GM19438 (cell line): ENCODE measurements at regions not wholly inside any gene's neighbourhood (a gene's known extent, or its start where the extent isn't known, plus 50 kb on each side); places are given as distances from the start of the nearest gene placed in this dataset.

Experiments used
- ATAC-seq: cut with Tn5 transposase; IDR thresholded peaks from one replicate; pipeline ENCODE4 v1.9.1; 2021; ENCODE audit warnings: low read depth; ENCODE audit not compliant: unreplicated experiment

- no peak for ATAC-seq
These were observed 58.9 kb downstream of the IRX1 start for GRCh38 chr5:3654515-3654914.

GRCh38 chr5:3656803-3657202 lies 61.2 kb downstream of the IRX1 start:
- no peak for ATAC-seq

- ATAC-seq: no peak
These were observed 61.9 kb downstream of the IRX1 start for GRCh38 chr5:3657364-3658022.

- ATAC-seq: no peak
These were observed 63.3 kb downstream of the IRX1 start for GRCh38 chr5:3658929-3659328.

GRCh38 chr5:3659907-3660306 lies 64.3 kb downstream of the IRX1 start:
- ATAC-seq: no peak

- ATAC-seq: no peak
These were observed 65.0 kb downstream of the IRX1 start for GRCh38 chr5:3660630-3661029.

- ATAC-seq: no peak
These were observed 66.2 kb downstream of the IRX1 start for GRCh38 chr5:3661755-3662296.

GRCh38 chr5:3662344-3662743 lies 66.7 kb downstream of the IRX1 start:
- no peak for ATAC-seq

- no peak for ATAC-seq
These were observed 75.7 kb downstream of the IRX1 start for GRCh38 chr5:3671337-3671736.

- ATAC-seq: no peak
These were observed 83.2 kb downstream of the IRX1 start for GRCh38 chr5:3678801-3679200.

- ATAC-seq: no peak
These were observed 85.2 kb downstream of the IRX1 start for GRCh38 chr5:3680821-3681220.

- ATAC-seq: no peak
These were observed 88.5 kb downstream of the IRX1 start for GRCh38 chr5:3684118-3684517.

- ATAC-seq: no peak
These were observed 89.2 kb downstream of the IRX1 start for GRCh38 chr5:3684771-3685354.

- no peak for ATAC-seq
These were observed 99.2 kb downstream of the IRX1 start for GRCh38 chr5:3694819-3695218.

- no peak for ATAC-seq
These were observed 100.2 kb downstream of the IRX1 start for GRCh38 chr5:3695818-3696217.

- ATAC-seq: no peak
These were observed 102.8 kb downstream of the IRX1 start for GRCh38 chr5:3698412-3698811.

- no peak for ATAC-seq
These were observed 106.1 kb downstream of the IRX1 start for GRCh38 chr5:3701694-3702093.

- no peak for ATAC-seq
These were observed 109.0 kb downstream of the IRX1 start for GRCh38 chr5:3704661-3705060.

- no peak for ATAC-seq
These were observed 113.6 kb downstream of the IRX1 start for GRCh38 chr5:3709068-3709716.

- ATAC-seq: no peak
These were observed 114.2 kb downstream of the IRX1 start for GRCh38 chr5:3709717-3710348.

GRCh38 chr5:3715062-3715461 lies 119.4 kb downstream of the IRX1 start:
- ATAC-seq: no peak
